NAMALWA (cell line): ENCODE measurements at regions not wholly inside any gene's neighbourhood (a gene's known extent, or its start where the extent isn't known, plus 50 kb on each side); places are given as distances from the start of the nearest gene placed in this dataset.

ENCODE experiments used
- DNase-seq: peaks from one replicate; pipeline ENCODE4 v3.0.0-alpha.2; 2015; ENCODE audit warnings: low spot score

- no peak for DNase-seq
Observed at GRCh38 chr18:55166260-55166598, 207.0 kb upstream of the CCDC68 start.

- DNase-seq = no peak
Observed at GRCh38 chr18:55163550-55163949, 204.3 kb upstream of the CCDC68 start.

GRCh38 chr18:55161916-55162315 lies 202.7 kb upstream of the CCDC68 start:
- DNase-seq = no peak

- DNase-seq = no peak
Observed at GRCh38 chr18:55159027-55159426, 199.8 kb upstream of the CCDC68 start.

- no peak for DNase-seq
Observed at GRCh38 chr18:55158570-55158969, 199.3 kb upstream of the CCDC68 start.

GRCh38 chr18:55153346-55153745 lies 194.1 kb upstream of the CCDC68 start:
- no peak for DNase-seq

GRCh38 chr18:55152801-55153200 lies 193.5 kb upstream of the CCDC68 start:
- DNase-seq = no peak

GRCh38 chr18:55149994-55150393 lies 190.7 kb upstream of the CCDC68 start:
- no peak for DNase-seq

- DNase-seq = no peak
Observed at GRCh38 chr18:55147791-55148190, 188.5 kb upstream of the CCDC68 start.

GRCh38 chr18:55144193-55144930 lies 185.1 kb upstream of the CCDC68 start:
- DNase-seq = no peak

GRCh38 chr18:55142410-55142809 lies 183.1 kb upstream of the CCDC68 start:
- DNase-seq = no peak

- no peak for DNase-seq
Observed at GRCh38 chr18:55141318-55141717, 182.1 kb upstream of the CCDC68 start.

GRCh38 chr18:55139836-55140235 lies 180.6 kb upstream of the CCDC68 start:
- no peak for DNase-seq

GRCh38 chr18:55139307-55139706 lies 180.0 kb upstream of the CCDC68 start:
- no peak for DNase-seq

GRCh38 chr18:55138401-55138800 lies 179.1 kb upstream of the CCDC68 start:
- no peak for DNase-seq

- no peak for DNase-seq
Observed at GRCh38 chr18:55137602-55138001, 178.3 kb upstream of the CCDC68 start.

- DNase-seq = no peak
Observed at GRCh38 chr18:55136864-55137263, 177.6 kb upstream of the CCDC68 start.

- no peak for DNase-seq
Observed at GRCh38 chr18:55136258-55136657, 177.0 kb upstream of the CCDC68 start.

GRCh38 chr18:55133378-55133777 lies 174.1 kb upstream of the CCDC68 start:
- DNase-seq = no peak

GRCh38 chr18:55128437-55128836 lies 169.2 kb upstream of the CCDC68 start:
- DNase-seq = no peak

- no peak for DNase-seq
Observed at GRCh38 chr18:55124078-55124763, 165.0 kb upstream of the CCDC68 start.

- DNase-seq = no peak
Observed at GRCh38 chr18:55123361-55123760, 164.1 kb upstream of the CCDC68 start.

- no peak for DNase-seq
Observed at GRCh38 chr18:55121397-55122170, 162.3 kb upstream of the CCDC68 start.
